ENCODE measurements at regions not wholly inside any gene's neighbourhood (a gene's known extent, or its start where the extent isn't known, plus 50 kb on each side); places are given as distances from the start of the nearest gene placed in this dataset.

- TF ChIP-seq SKIL (IDR thresholded peaks at IDR 0.05; ENCODE audit: low read depth, poor library complexity, severe bottlenecking): no peak
- no peak for TF ChIP-seq BMI1 (IDR thresholded peaks at IDR 0.05; ENCODE audit: borderline replicate concordance)
- TF ChIP-seq CBX3 (IDR thresholded peaks at IDR 0.05; ENCODE audit: borderline replicate concordance, low read depth): no peak
- TF ChIP-seq EZH2 (IDR thresholded peaks at IDR 0.05; ENCODE audit: borderline replicate concordance, control insufficient read depth, low read depth, low read length): no peak
- no peak for TF ChIP-seq NR2C1 (IDR thresholded peaks at IDR 0.05)
- TF ChIP-seq FOS (IDR thresholded peaks at IDR 0.05; ENCODE audit: borderline replicate concordance, extremely low read depth, insufficient read length): no peak
- TF ChIP-seq EED (IDR thresholded peaks at IDR 0.05; ENCODE audit: low read depth): no peak
- TF ChIP-seq SPI1 (IDR thresholded peaks at IDR 0.05; ENCODE audit: borderline replicate concordance, insufficient read depth, low read depth, low read length): no peak
- TF ChIP-seq TAF1 (IDR thresholded peaks at IDR 0.05; ENCODE audit: borderline replicate concordance, low read depth, low read length): no peak
- no peak for TF ChIP-seq CTCF (IDR thresholded peaks at IDR 0.05 in 2 of 3, conservative IDR thresholded peaks at IDR 0.05 in 1 of 3; ENCODE audit: control insufficient read depth in 2 of 3, extremely low read depth in 1 of 3, insufficient read depth in 1 of 3, low read depth in 3 of 3, low read length in 3 of 3)
- TF ChIP-seq TCF7 (IDR thresholded peaks at IDR 0.05; ENCODE audit: borderline replicate concordance): no peak
Measured at GRCh38 chr21:38610623-38611251, 112.5 kb upstream of the ERG start.
